ENCODE measurements at regions not wholly inside any gene's neighbourhood (a gene's known extent, or its start where the extent isn't known, plus 50 kb on each side); places are given as distances from the start of the nearest gene placed in this dataset.

DNA sequence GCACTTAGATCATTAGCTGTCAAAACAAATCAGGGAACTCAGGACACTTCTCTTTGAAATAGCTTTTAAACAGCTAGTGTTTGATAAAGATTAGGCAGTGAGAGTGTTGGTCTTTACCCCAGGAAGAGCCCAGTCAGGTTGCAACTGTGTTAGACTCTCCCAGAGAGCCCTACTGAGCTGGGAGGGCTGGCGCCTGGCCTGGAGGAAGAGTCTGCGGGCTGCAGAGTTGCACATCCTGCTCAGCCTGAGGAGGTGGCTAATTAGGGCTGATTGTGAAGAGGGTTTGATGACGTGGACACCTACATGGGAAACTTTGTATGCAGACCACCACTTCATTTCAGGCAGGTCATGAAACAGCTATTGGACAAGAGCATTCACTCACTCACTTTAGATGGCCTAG lies 112.0 kb downstream of the TMEM174 start:
- no peak for DNase-seq

DNA sequence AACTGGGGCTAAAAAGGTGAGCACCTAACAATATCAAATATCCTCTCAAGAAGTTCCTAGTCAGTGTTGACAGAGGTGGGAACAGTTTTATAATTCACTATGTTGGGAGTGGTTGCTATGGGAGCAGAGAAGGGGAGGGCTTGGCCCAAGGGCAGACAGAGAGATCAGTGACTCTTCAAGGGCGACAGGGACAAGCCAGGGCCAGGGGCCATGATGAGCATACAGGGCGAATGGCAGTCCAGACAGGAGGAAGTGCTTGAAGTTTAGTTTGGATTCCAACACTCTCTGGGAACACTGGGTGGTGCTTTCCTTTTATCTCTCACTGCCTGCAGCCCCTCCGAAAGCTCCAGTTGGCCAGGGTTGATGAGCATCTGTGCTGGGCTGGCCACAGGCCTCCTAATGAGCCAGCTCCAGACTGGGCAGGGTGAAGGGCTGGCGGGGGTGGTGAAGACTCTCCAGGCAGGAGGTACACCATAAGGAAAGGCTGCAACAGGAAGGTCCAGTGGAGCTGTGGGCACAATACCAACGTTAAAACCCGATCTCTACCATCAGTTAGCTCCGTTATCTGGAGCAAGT lies 111.3 kb downstream of the TMEM174 start:
- DNase-seq: no peak

DNA sequence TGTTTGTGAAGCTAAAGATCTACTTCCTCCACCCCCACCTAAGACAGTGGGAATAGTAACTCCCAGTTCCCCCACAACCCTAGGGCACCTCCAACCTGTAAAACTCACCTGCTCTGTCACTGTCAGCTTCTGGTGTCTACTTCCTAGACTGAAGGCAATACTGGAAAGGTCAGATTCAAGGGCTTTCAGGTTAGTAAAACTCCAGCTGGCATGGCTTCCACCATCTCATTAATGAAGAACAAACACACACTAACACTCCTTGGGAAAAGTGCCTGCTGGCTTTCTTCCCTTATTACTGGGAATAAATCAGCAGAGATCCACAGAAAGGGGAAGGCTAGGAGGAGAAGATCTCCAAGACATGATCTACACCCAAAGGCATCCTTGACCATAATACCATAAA lies 109.9 kb downstream of the TMEM174 start:
- DNase-seq: no peak

DNA sequence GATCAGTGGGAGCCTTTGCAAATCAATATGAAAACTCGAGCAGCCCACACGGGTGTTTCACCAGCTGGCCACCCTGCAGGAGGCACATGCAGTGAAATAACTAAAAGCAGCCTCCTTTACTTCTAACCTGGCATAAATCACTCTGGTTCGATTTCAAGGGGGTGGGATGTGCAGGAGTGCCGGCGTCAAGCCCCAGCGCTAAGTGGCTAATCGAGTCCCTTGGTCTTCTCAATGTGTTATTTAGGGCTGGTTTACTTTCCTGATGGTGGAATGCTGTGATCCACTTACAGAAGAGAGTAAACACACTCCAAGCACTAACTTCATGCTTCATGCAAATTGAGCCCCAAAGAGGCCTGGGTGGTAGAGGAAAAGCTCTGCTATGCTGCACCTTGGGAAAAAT lies 109.4 kb downstream of the TMEM174 start:
- no peak for DNase-seq

DNA sequence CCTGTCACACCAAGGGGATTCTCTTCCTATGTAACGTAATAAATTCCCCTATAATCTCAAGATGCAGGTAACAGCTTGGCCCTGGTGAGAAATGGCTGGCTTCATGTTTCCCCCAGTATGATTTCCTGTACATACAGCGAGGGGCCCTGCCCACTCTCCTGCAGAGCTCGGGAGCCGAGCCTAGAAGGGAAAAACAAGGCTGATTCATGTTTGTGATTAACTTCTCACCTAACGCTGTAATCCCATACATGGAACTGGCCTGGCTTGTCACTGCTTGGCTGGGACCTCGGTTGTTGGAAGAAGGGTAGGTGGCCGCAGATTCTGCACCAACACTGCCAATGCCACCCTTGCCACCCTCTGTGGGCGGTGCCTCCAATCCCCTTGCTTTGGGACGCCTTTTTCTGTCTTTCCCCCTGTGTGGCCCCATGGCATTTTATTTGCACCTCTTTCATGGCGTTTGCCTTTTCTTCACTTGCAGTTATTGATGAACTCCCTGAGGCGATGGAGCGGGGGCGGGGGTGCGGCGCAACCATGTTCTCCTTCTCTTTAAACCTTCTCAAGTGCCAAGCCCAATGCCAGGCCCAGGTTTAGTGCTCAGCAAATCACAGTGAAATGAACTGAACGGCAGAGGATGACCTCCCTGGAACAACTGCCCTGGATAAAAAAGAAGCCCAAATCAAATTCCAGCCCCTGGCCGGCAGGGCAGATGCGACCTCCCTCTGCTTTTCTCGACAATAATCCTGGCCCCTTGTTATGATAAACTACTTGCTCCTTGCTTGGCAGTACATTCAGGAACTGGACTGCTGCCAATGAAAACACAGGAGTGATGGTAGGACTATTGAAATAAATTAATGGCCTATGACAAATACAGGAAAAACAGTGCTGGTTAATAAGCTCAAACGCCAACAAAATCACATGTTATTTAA lies 108.1 kb downstream of the TMEM174 start:
- no peak for DNase-seq

DNA sequence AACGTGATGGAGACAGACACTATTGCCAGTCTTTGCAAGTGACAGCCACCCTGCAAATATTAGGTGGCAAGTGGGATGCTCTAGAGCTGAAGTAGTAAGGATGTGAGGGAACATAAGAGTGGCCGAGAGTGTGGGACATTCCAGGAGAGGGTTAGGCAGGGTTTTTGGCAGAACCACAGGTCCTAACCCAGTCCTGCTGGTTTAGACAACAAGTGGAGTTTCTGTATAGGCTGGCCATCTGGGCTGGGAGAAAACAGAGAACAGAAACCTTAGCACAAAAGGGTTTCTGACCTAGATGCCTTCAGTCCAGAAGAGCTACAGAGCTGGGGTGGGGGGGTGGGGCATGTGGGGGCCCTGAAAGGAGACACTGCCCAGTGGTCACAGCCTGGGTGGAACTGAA lies 107.4 kb downstream of the TMEM174 start:
- no peak for DNase-seq

DNA sequence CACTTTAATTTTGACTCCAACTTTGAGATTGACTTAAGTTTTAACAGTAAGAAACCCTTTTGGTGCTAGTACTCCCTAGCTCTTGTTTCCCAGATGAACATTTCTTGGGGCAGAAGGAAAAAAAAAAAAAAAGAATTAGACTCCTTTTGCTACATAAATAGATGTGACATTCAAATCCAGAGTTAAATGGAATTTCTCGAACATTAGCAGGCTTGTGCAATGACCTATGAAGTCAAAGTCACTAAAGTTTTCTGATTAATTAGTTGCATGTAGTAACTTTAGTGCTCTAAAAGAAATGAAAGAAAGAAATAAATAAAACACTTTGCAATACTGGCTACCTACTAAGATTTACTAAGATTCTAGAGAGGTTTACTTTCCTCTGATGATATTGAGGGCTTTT lies 106.8 kb downstream of the TMEM174 start:
- DNase-seq: no peak

DNA sequence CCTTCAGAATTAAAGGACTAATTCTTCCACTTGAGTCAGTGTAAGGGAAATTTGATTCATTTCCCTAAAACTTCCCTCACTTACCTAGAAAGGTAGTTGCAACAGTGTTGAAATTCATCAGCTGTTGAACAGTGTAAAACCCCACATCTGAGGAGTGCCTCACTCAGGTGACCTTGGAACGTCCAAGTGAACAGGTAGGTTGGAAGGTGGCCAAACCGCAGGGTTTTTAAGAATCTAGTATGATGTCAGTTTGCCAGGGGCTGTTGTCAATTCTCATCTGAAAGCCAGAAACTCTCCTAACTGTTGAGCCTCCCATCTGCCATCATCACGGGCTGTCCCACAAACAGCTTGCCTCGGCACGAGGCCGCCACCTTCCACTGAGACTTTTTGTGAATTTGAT lies 105.7 kb downstream of the TMEM174 start:
- no peak for DNase-seq

DNA sequence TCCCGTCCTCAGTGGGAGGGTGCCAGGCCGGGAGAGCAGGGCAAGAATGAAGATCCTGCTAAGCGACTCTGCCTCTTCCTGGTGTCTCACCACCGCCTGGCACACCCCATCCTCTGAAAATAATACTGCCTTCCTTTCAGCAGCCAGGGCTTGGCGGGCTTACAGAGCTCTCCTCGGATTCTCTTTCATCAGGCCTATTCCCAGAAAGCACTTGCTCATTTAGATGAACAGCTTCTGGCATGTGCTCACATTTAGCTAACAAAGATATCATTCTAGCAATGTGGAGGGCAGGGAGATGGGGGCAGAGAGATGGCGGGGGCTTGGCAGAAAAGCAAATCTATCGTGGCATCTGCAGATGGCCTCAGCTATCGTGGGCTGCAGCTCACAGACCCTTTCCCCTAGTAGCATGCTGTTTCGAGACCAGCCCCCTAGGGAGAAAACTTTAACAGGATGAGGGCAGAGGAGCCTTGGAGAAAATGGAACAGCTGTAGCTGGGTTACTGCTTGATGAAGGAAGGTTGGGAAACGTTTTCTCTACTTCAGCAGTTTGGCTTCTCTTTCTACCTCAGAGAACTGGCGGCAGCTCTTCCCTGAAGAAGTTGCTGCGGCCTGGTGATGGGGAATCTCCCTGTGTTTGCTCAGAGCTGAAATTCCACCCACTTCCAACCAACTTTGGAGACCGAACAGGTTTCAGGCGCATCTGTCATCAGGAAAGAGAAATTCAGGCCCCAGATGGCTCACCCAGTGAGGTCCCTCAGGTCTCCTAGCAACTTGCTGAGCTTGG lies 102.1 kb downstream of the TMEM174 start:
- DNase-seq: no peak

DNA sequence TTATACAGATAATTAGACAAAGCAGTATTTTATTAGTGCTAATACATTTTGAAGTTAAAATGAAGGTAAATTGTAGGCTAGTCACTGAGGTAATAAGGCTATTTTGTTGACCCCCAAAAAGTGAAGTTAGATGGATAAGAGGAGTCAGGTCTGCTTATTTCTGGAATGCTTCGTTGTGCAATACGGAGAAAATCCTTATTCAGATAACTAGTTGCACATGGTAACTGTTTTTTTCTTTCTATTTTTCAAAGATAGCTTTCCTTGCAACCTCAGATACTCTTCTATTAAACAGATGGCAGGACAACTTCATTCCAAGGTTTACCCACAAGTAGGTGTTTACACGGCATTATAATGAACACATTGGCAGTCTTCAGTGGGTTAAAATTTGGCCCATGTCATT lies 101.1 kb downstream of the TMEM174 start:
- DNase-seq: no peak

DNA sequence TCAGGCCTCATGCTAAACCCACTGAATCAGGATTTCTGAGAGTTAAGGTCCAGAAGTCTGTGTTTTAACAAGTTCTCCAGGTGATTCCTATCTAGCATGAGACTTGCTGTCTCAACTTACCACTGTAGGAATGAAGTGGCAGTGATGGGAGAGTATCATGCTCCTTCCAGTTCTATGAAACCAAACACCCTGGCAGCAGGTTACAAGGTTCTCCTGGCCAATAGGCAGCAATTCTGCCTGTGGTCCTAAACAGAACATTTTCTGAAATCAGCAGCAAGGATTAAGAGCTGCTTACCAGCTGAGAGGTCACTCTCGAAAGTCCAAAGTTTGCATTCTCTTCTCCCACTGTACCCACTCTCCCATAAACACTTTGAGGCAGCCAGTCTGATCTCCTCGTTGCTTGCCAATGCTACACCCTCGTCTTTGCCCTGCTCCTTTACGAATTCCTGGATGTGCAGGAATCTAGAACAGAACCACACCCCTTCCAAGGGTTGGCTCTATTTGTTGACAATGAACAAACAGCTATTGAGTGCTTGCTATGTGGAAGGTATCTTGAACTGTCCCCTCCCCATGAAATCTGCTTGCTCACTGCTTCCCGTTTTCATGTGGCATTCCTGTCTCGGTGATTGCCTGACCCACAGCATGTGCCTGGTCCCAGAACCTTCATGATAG lies 100.5 kb downstream of the TMEM174 start:
- DNase-seq: no peak

DNA sequence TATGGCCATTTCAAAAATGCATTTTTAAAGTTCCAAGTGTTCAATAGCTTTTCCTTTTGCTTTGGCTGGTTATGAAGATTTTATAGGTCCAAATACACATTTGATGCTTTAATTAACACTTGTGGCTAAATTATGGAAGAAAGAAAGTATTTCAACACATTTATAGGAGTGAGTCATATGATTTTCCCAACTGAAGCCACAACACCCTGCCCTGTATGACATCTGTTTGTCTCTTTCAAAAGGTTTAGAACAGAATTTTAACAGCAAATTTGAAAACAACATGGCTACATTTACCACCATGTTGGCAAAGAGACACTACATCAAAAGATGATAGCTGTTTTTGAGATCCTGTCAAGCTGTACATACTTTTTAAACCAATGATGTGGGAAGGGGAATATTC lies 99.4 kb downstream of the TMEM174 start:
- no peak for DNase-seq

DNA sequence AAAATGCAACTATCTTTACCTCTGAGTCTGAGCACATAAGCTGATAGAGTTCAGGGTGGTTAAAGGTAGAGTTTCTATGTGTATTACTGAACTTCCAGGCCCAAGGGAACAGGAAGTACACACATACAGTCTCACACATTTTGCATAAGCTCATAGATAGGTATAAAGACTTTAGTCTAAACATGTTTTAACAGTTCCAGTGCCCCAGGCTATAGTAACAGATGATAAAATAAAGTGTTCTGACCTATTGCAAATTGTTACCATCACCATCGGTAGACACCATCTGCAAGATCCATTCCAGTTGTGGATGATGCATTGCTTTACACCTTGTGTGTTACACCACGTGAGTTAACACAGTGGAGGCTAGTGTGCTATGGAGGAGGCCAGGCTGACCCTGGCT lies 95.8 kb downstream of the TMEM174 start:
- DNase-seq: no peak

DNA sequence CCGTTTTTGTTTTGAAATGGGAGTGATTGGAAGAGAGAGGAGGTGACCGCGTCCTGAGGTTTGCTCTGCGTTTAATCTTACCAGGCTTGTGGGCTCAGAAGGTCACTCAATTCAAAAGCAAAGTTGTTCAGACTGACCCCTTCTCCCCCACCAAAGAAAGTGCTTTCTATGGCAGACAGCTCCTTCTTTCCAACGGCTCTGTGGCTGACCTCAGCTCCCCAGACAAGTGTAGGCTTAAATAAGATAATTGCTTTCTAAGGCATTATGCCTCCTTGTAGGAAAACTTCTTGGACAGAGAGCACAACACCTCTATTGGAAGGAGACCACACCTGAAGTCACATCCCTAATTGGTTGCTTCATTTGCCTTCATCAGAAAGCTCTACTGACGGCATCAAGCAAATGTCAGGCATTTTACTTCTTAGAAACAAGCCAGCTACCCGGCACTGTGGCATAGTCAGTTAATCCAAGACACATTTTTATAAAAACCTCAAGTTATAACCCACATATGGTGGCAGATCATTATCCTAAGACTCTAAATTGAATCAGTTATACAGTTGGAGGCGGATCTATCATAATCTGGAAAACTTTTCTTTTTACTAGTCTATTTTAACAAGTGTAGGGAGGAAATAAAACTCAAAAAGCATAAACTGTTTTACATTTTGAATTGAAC lies 94.9 kb downstream of the TMEM174 start:
- no peak for DNase-seq

DNA sequence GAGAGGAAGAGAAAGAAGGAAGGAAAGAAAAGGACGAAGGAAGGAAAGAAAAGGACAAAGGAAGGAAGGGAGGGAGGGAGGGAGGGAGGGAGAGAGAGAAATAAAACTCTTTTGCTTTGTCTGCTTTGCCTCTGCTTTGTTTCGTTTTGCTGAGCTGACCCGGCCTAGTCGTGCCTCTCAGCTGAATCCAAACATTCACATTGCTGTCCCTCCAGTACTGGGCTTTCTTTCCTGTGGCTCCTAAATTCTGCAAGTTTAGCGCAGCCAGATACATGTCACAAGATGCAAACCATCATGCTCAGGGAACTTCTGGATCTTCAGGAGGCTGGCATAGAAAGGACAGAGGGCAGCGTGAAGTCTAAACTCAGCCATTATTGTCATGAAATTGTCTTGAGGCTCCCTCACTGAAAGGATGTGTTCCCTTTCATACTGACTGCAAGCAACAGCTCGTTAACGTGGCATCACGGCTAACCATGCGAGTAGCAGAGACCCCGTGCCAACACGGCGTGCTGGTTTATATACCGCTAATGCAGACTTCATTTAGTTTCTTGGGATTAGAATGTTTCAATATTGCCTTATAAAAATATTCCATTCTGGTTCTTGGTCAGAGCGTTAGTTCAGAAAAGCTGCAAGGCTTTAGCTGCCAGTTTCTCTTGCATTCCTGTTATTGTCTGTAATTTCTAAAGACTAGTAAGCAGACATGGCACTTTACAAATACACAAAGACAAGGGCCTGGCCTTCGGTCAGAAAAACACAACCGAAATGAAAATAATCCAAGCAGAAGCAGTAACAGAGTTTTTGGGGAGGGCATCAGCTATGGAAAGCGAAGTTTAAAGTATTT lies 94.2 kb downstream of the TMEM174 start:
- DNase-seq: no peak

DNA sequence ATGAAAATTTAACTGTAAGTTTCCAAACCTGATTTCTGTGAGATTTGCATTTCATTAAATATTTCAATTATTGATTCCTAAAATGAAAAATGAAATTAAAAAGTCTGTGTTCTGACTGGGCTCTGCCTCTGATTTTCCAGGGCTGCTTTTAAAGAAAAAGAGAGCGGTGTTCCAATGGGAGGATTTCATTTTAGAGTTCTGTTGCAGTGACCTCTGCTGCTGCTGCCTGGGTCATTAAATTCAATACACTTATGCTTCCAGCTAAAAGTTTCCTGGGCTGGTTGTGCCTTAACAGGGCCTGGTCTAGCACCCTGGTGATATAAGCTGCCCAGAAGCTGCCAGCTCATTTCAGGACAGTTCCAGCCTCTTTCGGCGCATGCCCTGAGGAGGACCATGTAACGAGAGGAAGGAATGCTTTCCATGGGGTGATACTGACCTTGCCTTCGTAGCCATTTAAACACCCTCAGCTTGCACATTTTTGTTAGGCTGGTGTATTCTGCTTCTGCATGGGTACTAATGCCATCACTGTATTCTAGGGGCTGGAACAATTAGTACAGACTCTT lies 93.3 kb downstream of the TMEM174 start:
- no peak for DNase-seq

DNA sequence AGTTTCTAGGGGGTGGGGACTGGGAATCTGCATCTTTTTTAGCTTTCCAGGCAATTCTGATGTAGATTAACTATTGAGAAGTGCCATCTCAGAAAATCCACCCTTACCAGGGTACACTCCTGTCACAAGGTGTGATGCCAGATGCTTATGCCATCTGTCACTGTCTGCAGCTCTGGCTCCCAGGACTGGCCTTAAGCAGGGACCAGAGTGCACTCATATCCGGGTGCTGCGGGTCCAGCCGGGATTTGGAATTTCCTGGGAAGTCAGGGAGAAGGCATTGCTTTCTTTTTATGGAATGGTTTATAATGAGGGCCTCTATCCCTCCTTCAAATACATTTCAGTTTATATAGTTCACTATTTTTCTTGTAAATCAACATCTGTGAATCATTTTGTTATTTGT lies 92.6 kb downstream of the TMEM174 start:
- no peak for DNase-seq

DNA sequence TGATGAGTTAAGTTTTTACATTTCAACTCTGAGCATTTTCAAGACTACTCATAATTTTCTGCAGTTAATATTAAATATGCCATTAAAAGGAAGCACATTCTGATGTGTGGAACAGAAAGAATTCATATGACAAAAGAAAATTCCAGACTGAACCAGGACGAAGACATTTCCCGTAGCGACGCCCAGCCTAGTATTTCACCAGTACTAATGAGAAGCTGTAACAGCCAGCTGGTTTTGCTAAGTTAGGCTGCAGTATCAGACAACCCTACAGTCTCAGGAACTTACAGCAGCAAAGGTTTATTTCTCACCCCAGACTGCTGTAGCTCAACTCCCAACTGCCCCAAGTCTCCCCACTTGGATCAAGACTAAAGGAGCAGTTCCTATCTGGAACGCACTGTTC lies 91.6 kb downstream of the TMEM174 start:
- DNase-seq: no peak

DNA sequence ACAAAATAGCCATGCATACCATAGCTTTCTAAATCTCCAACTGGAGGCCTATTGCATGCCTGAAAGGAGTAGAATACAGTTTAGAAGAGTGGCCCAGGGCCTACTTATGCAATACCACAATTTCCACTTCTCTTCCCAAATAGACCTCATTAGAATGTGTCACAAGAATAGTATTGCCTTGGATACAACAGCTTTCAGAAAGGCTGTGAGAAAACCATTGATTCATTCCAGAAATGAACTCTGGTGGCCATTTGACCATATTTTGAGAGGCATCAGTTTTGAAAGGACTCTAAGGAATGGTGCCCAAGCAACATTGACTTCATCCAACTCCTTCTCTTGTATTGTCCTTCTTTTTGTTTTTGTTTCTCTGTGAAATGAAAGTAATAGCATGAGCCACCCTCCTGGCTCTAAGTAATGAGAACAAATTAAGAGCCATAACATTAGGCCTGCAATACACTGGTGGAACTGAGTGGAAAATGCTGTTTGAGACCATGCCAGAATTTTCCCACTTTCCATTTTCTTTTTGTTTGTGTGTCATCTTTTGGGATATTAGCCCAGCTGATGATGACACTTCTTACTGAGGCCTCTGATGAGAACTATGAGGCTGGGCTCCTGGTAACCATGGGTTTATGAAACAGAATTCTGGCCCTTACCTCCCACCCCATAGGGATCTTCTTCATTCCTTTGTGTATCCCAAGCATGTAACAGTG lies 90.2 kb downstream of the TMEM174 start:
- no peak for DNase-seq

DNA sequence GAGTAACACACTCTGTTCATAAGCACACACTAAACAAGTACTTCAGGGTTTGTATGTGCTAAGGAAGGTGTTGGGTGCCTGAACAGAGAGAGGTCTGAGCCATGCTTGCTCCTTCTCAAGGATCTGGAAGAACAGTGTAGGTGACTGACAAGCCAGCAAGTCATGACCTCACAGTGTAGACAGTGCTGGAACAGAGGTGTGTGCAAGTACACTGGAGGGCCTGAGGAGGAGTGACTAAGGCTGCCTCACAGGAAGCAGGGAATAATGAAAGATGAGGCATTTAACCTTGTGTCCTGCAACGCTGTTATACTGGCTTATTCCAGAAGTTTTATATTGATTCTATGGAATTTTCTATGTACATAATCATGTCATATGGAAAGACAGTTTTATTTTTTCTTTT lies 83.9 kb downstream of the TMEM174 start:
- DNase-seq: no peak

DNA sequence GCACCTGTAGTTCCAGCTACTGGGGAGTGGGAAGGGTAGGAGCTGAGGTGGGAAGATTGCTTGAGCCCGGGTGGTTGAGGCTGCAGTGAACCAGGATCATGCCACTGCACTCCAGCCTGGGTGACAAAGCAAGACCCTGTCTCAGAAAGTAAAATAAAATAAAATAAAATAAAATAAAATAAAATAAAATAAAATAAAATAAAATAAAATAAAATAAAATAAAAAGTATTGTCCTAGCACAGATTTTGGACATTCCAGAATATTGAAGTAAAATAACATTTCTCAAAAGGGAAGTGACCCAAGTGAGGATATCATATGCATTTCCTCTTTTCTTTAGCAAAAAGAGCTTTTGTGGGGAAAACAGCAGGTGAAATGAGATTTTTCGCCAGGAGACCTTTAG lies 83.5 kb downstream of the TMEM174 start:
- no peak for DNase-seq

All from NCI-H1436 treated with DMSO at 0.1 percent for 48 hours (cell line).